HG03097 (cell line): ENCODE measurements at regions not wholly inside any gene's neighbourhood (a gene's known extent, or its start where the extent isn't known, plus 50 kb on each side); places are given as distances from the start of the nearest gene placed in this dataset.
"Not testable (repeated sequence)": the region's sequence is repeated elsewhere in the genome, so short reads cannot be mapped to it uniquely, and the experiment has no call there.

Source experiments
- ATAC-seq: cut with Tn5 transposase; IDR thresholded peaks from one replicate; pipeline ENCODE4 v1.9.1; 2021; ENCODE audit not compliant: unreplicated experiment, low FRiP score

GRCh38 chr11:121358760-121359159 lies 66.2 kb downstream of the SC5D start:
- ATAC-seq: no peak

- ATAC-seq: no peak
Observed at GRCh38 chr11:121359591-121359990, 67.0 kb downstream of the SC5D start.

DNA sequence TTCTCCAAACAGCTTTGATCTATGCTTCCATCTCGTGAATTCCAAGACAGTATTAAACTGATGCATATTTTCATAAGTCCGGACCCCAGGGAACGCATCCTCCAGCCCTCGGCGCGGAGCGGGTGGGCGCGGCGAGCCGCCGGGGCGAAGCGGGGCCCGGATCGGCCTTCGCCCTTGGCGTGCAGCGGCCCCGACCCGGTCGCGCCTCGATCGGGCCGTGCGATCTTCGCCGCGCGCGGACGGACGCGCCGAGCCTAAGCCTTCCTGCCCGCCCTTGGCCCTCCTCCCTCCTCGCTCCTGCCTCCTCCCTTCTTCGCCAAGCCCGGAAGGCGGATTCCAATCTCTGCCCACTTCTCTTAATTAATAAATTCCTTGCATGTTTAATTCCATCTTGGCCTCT lies 70.4 kb downstream of the SC5D start:
- not testable (repeated sequence) for ATAC-seq

DNA sequence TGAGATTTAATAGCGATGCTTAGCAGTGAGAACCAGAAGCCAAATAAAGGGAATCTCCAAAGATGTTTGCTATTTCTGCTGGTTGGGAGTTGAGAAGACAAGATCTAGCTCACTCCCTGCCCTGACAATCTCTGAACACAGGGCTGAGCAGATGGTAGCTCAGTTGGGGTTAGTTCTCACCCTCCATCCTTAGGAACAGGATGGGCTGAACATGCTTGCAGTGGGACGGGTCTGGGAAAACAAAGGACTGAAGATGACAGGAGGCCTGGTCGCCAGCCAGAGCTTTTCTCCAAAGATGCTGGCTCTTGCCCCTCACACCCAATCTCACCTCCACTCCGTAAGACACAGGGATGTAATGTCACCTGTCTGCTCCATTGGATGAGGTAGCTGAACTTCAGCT lies 72.7 kb downstream of the SC5D start:
- no peak for ATAC-seq

GRCh38 chr11:121366038-121366437 lies 73.5 kb downstream of the SC5D start:
- no peak for ATAC-seq

DNA sequence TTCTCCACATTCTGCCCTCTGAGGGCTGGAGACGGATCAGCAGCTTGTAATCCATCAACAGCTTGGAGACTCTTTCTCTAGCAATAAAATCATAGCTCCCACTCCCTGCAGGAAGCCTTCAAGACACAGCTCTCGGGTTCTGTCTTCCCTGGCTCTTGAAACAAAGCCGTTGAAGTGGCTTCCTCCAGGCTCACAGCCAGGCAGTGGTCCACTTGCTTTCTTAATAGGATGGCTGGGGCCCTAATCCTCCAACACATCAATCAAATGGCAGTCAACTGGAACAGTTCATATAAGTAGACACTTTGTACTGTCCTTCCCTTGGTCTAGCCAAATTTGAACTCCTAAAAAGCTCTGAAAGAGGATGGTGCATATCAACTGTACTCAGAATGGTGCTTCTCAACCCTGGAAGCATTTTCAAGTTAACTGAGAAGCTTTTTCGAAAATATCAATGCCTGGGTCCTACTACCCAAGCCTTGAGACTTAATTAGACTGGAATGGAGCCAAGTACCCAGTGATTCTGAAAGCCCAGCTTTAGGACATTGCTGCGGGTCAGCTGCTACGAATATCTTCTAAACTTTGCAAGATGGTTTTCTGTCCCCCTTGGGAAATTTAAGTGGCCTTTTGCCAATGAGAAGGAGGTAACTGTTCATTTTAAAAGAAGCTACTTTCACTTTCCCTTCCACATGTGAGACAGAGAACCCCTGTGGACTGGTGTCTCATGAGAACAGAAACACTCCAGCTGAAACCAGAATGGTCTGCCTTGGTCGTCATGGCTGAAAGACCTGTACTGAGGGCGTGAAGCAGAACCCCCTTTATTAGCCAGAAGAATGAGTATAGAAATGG lies 74.7 kb downstream of the SC5D start:
- peak; percentile 78 for ATAC-seq

DNA sequence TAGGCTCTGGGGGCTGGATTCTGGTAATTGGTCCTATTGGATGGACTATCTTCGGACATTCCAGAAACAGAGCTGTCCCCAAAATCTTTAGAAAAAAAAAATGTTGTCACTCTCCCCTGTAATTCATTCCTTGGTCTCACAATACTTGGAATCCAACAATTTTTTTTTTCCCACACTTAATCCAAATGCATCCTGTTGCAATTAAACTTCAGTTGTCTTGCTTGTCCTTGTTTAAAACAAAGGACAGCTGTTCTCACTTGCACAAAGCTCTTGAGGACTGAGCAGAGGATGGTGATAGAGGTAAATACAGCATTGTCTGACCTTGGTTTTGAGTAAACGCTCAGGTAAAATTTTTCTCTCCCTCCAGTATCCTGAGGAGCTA lies 75.3 kb downstream of the SC5D start:
- ATAC-seq: no peak

DNA sequence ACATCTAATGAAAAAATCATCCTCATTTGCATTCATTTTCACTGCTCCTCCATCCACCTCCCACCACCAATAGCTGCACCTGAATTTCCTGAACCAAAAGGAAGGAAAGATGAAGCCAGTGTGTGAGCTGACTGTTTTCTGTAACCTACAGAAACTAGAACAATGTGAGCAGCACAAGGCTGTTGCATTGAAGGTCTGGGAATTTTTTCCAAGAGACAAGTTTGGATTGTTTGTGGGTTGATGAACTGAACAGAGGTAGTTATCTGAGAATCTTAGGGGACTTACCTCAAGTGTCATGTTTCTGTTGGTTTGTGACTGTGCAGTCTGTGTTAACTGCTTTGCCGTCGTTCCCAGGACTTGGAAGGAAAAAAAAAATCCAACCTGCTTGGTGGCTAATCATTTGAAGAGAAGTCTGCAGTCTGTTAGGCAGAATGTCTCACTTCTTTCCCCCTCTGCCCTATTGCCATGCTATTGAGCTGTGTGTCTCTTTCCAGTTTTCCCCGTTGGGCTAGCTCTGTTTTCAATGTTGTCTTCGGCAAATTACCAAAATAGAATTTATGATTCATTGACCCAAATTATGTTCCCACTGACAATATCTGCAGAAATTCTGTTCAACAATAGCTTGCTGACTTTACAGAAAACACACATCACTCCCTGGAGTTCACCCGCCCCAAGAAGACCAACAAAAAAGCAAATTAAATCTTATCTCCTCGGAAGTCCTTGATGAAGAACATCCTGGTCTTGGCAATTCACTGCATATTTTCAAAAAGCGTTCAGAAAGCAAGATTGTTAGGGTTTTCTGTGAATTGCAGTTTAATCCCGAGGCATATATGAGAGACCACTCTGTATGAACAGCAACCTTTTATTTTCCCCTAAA lies 76.0 kb downstream of the SC5D start:
- ATAC-seq: no peak

GRCh38 chr11:121369366-121369765 lies 76.8 kb downstream of the SC5D start:
- ATAC-seq: no peak

DNA sequence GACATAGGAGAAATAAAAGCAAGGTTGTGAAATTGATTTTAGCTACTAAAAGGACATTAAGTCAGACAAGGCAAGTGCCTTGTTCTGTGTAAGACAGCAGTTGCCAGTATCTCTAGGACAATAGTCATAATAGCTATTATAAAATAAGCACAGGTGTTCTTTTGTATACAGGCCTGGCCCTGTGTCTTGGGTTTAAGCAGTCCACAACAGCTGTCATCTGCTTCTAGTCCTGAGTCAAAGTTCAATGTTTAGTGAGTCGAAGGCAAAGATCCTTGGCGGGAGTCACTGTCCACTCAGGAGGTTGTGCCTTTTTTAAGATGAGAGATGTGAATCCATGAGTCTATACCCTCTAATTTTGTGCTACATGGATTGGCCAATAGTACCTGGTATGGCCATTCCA lies 79.5 kb downstream of the SC5D start:
- ATAC-seq: no peak

DNA sequence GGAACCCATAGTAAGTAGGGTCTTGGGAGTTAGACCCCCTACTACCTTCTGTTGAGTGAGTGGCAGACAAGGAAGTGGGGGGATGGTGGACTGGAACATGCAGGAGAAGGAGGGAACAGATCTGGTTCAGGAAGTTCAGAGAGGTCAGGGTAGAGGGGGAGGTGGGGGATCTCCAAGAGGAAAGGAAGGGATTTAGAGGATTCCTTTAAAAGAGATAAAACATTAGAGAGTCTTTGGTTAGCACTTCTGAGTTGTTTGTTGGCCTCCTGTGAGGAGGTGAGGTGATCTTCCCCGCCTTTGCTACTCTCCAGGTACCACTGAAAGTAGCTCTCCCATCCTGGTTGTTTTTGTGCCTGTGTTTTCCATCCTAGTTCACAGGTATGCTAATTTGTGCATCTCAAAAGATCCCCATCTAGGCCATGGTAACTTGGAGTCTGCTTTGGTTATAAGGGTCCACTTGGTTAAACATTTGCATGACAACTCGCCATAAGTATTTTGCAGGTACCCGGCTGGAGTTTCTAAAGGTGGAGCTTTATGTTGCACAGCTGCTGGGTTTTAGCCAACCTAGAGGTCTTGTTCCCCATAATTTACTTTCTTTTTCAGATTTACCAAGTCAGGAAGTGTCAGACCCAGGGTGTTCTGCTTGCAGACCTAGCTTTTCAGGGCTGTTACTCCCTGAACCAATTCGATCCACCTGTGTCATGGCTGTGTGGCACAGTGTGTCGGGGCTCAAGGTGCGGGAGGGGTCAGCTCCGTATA lies 79.3 kb upstream of the SORL1 start:
- ATAC-seq: peak; percentile 68

- no peak for ATAC-seq
Observed at GRCh38 chr11:121374286-121374985, 77.7 kb upstream of the SORL1 start.

DNA sequence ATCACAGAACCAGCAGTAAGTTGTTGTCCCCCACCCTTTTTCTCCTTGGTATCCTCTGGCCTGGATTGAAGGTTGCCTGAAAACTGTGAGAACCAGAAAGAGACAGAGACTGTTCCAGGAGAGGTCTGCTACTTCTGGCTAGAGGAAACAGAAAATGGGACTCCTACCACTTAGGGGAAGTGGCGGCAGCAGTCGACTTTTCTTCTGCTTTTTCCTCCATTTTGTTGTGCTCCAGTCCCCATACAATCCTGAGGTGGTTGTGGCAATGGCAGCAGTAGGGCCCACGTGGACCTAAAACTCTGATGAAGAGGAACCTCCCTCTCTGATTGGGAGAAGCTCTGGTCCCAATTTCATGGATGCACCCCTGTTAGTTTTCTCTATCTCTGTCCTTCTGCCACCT lies 76.0 kb upstream of the SORL1 start:
- ATAC-seq: no peak

DNA sequence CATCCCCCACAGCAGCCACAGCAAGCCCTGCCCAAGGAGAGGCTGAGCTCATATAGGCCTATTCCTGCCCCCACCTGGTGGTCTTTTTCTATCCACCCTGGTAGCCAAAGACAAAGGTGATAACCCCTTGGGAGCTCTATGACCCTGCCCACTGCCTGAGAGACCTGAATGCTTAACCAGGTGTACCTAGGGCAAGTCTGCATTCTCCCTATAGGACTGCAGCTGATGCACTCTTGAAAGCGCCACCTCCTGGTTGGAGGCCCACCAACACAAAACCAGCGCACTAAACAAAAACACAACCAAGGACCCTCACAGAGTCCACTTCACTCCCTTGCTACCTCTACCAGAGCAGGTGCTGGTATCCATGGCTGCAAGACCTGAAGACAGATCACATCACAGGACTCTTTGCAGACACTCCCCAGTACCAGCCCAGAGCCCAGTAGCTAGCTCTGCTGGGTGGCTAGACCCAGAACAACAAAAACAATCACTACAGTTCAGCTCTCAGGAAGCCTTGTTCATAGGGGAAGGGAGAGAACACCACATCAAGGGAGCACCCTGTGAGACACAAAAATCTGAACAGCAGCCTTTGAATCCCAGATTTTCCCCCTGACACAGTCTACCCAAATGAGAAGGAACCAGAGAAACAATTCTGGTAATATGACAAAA lies 72.8 kb upstream of the SORL1 start:
- not testable (repeated sequence) for ATAC-seq

- ATAC-seq: no peak
Observed at GRCh38 chr11:121383716-121384115, 68.4 kb upstream of the SORL1 start.

- no peak for ATAC-seq
Observed at GRCh38 chr11:121385688-121386087, 66.4 kb upstream of the SORL1 start.
